Keratinocyte (primary cell): ENCODE measurements at regions not wholly inside any gene's neighbourhood (a gene's known extent, or its start where the extent isn't known, plus 50 kb on each side); places are given as distances from the start of the nearest gene placed in this dataset.
"Not testable (repeated sequence)": the region's sequence is repeated elsewhere in the genome, so short reads cannot be mapped to it uniquely, and the experiment has no call there.

Experiments
- CTCF ChIP-seq, 3 experiments: IDR thresholded peaks in 1 of 3; conservative IDR thresholded peaks in 1 of 3; optimal IDR thresholded peaks in 1 of 3; 2 replicates in 2 of 3; 3 replicates in 1 of 3; pipeline versions ENCODE3 to v1.5.1; 2011; ENCODE audit warnings: low read length in 3 of 3, mild to moderate bottlenecking in 3 of 3, moderate library complexity in 2 of 3, control low read depth in 1 of 3, inconsistent platforms in 1 of 3; ENCODE audit not compliant: insufficient read depth in 2 of 3; ENCODE audit errors: extremely low read depth in 1 of 3
- EZH2 ChIP-seq: IDR thresholded peaks from one replicate; pipeline ENCODE4 v1.6.1; 2012; ENCODE audit warnings: inconsistent platforms, mild to moderate bottlenecking, low read length, moderate library complexity

GRCh38 chr3:125918024-125918423, 51.0 kb upstream of the ROPN1B start:
- TF ChIP-seq CTCF (optimal IDR thresholded peaks at IDR 0.05 in 1 of 3, IDR thresholded peaks at IDR 0.05 in 1 of 3, conservative IDR thresholded peaks at IDR 0.05 in 1 of 3; ENCODE audit: extremely low read depth in 1 of 3, insufficient read depth in 2 of 3, low read length in 3 of 3); EZH2: not testable (repeated sequence)
